GM18907 (cell line): ENCODE measurements at regions not wholly inside any gene's neighbourhood (a gene's known extent, or its start where the extent isn't known, plus 50 kb on each side); places are given as distances from the start of the nearest gene placed in this dataset.
"Not testable (repeated sequence)": the region's sequence is repeated elsewhere in the genome, so short reads cannot be mapped to it uniquely, and the experiment has no call there.

Experiments used
- ATAC-seq: cut with Tn5 transposase; IDR thresholded peaks from one replicate; pipeline ENCODE4 v1.9.1; 2021; ENCODE audit warnings: mild to moderate bottlenecking, moderate library complexity; ENCODE audit not compliant: unreplicated experiment

DNA sequence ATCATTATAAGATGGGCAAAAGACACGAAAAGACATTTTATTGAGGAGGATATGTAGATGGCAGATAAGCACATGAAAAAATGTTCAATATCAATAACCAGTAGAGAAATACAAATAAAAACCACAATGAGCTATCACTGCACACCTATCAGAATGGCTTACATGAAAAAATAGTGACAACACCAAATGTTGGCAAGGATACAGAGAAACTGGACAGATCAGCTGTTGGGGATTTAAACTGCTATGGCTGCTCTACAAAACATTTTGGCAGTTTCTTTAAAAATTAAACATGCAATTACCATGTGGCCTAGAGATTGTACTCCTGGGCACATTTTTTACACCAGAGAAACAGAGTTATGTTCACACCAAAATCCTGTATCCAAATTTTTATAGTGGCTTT lies 172.7 kb upstream of the TENT5A start:
- ATAC-seq, result no peak

DNA sequence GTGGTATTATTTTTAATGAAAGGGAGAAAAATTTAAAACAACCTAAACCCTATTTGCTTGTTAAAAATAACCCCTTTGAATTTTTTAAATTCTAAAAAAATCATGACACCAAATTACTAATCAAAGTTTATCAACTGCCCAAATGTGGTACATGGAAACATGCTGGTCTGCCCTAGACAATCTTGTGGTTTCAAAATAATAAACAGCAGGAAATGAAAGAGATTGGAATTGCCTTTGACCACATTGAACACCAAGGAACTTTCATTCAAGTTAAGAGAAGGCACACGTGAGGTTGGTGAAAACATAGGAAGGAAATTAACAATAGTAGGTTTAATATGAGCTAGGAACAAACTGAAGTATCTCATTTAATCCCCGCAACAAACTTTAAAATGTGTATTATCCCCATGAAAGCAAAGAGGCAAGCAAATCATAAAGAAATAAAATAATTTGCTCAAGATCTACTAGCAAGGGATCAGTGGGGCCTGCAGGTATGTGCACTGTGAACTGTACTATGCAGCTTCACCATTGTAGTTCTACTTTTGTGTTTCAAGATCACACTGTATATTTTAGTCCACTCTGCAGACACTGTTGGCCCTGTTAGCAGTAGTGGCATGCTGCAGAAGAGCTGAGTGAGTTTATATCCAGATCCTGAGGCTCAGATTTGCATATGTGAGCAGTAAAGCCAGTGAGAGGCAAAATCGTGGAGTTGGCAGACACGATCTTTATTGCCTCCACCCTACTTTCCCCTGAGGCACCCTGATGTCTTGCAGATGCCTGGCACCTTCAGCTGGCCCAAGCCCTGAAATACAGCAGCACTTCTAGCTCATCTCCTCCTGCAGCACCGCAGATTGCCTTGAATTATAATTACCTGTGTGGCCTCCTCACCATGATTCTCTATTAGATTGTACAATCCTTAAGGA lies 157.8 kb upstream of the TENT5A start:
- no peak for ATAC-seq

DNA sequence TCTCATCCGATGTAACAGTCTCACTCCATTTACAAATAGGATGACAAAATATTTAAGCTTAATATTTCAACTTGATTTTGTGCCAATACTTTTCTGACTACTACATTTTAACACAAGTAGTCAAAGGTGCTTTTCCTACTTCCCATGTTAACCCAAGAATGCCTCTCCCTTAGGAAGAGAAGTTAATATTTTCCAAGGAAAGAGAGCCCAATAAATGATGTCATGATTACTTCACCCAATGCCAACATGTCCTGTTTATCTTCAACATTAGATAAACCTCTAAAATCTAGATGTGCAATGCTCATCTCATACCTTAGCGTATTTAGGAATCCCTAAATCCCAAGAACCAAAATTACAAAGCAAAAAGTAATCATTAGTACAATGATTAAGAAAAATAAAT lies 156.7 kb upstream of the TENT5A start:
- no peak for ATAC-seq

DNA sequence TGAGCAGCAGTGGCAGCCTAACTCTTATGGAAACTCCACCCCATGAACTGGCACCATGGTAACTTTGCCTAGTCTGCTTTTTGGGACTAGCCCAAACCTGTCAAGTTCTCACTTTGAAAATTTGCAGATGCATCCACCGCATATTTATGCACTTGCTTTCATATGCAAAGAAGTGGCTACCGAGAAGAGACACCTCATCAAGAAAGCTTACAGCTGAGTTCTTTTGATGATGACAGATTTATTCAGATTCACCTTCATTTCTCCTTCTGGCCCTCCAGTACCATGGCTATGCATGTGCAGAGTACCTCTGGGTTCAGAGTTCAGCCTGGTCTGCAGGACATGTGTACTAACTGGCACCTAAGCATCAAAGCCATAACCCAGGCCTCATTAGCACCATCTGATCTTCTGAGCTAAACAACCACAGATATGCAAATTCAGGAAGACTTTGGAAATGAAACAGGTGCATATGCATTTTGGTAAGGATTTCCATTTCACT lies 154.3 kb upstream of the TENT5A start:
- ATAC-seq, result peak; percentile 81

DNA sequence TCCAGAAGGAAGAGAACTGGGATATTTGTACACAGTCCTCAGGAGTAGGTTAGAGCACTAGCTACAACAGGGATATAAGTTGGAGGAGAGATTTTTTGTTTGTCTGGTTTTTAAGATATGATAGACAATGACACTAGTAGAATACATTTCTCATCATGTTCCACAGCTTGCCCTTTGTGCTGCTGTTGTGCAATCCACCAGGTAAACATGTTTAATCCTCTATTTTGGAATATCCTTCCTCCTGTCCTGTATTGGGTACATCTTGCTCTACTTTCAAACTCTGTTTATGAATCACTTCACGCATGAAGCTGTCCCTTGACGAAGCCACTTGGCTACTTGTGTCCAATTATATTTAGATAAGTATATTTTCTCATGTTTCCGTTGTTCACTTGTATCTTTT lies 153.6 kb upstream of the TENT5A start:
- ATAC-seq, result no peak

DNA sequence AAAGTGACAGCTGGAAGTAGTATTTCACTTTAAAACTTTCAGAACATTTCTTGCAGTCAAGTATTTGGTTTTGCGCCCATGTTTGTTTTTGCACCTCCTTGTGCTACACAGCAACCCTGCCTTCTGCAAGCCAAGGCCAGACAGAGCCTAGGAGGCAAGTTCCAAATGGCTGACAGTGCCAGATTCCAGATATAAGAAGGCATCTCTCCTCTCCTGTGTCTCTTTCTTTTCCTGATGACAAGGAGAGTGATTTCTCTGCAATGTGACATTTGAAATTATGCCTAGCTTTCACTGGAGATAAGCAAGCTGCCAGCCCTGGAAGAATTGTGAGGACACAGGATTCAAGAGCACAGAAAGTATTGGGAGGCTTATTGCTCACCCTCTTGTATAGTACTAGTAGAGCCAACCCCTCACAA lies 149.1 kb upstream of the TENT5A start:
- no peak for ATAC-seq

DNA sequence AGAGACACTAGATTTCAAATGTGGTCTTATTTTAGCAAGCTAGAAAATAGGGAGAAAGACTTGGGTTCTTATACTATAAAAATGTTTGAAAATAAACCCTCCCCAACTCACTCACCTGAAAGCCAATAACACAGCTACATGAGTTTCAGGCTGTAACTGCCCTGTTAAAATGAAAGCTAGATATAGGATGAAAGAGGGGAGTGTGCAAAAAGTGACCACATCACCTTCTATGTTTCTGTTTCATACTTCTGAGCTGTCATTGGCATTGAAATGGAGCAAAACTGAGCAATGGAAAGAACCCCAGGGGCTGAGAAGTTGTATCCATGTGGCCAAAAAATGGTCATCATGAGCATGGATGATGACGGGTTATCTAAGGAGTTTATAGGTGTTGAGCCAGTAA lies 148.1 kb upstream of the TENT5A start:
- peak; percentile 87 for ATAC-seq

DNA sequence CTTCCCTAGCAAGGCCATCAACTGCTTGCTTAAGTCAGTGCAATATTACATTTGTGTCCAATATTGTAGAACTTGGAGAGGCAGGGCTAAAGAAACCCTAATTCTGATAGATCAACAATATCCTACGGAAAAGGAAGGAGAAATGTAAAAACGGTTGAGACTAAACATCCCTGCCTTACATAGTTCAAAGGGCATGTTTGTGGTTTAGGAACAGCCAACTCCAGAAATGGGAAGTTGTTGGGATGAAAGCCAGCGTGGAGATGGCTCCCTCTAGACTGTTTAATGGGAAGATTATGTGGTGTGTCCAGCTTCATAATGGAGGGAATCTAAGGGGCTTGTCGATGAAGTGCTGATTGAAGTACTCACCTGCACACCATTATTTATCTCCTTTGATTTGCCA lies 145.3 kb upstream of the TENT5A start:
- no peak for ATAC-seq

DNA sequence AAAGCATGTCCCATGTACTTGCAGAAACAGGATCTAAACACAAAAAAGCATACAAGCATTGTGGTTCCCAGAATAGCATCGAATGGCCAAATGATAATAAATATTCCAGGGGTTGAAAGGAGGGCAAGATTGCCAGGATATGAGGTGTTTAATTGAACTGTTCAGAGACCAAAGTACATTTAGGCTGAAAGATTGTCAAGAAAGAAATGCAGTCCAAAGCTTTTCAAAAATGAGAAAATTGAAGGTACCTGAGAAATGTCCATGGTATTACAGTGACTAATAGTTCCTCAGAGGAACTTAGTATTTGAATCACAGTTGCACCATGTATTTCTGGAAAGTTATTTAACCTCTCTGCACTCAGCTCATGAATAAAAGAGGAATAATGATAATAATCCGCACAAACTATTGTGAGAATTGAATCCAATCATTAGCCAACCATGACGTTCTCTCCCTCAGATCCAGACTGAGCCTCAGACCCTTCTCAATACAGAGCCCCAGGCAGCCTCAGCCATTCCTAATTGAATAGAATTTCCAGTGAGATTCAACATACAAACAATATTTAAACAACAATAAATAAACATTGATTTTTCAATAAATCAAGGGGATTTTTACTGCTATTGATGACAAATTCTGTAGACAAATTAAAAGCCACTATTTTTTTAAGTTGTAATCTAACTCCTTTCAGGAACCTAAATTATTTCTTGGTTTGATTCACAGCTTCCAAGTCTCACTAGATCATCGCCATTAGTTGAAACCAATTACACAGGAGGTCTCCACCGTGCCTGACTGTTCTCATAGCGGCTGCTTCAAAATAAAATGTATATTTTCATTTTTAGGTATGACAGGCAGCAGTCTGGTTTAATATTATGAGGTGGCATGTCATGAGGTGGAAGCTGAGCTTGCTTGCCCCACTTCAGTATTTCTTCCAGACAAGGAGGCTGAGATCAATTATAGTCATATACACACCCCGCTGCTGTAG lies 144.3 kb upstream of the TENT5A start:
- ATAC-seq, result no peak

DNA sequence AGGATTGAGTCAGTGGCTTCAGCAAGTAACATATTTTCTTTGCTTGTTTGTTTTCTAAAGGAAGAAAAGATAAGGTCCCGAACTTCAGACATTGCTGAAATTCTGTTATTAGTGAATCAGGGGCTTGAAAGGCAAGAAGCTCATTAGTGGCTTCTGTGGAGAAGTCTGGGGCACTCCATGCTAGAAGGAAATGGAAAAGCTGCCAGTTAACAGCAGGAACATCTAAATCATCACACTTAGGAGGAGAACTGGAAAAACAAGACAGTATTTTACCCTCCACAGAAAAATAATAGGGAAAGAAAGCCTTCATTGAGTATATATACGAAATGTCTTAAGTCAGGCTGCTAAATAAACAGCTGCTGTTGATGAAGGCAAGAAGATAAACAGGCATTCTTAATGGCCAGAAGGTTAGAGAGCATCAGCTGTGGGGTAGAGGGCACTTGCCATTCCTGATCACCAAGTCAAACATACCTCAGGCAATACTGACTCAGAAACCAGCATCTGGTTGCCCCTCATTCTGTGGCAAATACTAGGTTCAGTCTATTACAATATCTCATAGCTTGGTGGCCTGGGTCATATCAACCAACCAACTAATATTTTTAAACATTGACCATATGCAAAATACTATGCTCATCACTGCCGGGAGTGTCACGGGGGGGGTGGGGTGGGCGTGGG lies 143.2 kb upstream of the TENT5A start:
- ATAC-seq, result no peak

DNA sequence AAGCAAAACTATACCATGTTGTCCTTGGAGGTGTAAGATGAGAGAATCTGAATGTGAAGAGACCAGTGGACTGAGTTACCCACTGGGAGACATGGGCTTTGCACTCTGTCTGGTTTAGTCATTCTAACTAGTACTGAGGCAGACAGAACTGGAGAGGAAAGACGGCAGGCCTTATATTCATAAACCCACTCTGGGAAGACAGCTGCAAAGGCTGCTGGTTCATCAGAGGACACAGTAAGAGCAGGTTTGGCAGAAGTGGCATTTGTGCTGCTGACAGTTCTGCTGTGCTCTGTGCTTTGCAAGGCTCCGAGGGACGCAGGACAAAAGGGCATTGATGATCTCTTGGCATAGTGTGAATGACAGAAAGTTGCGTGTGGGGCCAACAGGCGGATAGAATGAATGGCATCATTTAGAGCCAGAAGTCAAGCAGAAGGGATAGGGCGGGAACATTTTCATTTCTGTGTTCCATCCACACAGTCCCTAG lies 142.3 kb upstream of the TENT5A start:
- ATAC-seq, result no peak

DNA sequence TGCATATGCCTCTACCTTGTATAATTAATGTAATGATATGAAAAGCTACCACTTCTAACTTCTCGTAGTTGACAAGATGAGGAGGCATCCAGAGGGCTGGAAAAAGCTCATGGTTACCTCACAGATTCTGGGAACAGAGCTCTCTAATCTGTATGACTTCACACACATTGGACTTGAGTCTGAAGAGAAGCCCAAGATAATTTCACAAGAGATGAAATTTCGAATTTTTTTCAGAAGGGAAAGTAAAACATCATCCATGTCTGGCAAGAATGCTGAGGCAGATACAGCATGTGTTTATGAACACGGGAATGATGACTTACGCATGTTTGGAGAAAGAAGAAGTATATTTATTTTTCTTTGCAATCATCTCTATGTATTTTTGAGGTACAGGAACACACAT lies 141.8 kb upstream of the TENT5A start:
- no peak for ATAC-seq

DNA sequence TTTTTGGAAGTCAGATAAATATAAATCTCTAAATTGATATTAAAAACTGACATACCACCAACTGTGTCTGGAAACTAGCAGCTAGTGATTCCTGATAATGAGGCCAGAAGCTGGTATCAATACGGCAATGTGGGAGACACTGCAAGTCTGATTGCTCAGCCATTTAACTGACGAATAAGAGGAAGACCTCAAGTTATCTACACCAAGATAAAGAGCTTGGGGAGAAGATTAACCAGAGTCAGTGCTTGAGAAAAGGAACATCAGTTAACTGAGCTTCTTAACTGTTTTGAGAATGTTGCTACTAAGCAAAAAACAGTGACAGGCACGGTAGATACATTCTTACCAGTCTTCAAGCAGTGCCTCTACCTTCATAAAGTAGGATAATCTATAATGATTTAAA lies 140.4 kb upstream of the TENT5A start:
- ATAC-seq, result no peak

DNA sequence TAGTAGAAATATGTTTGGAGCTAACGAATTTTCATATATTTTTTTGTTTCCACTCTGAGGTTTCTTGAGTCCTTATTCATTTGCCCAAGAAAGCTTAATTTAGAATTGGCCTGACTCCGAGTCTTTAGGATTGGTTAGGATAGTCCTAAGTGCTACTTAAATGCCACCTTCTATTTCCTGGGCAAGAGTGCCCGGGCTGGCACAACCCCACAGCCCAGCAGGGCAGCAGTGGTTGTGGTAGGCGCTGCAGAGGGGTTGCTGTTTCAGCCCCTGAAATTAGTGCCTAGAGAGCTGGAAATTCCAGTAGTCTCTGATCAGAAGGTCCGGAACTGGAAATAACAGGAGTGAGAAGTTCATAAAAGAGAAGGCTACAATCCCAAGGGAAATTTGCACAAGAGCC lies 139.4 kb upstream of the TENT5A start:
- no peak for ATAC-seq

DNA sequence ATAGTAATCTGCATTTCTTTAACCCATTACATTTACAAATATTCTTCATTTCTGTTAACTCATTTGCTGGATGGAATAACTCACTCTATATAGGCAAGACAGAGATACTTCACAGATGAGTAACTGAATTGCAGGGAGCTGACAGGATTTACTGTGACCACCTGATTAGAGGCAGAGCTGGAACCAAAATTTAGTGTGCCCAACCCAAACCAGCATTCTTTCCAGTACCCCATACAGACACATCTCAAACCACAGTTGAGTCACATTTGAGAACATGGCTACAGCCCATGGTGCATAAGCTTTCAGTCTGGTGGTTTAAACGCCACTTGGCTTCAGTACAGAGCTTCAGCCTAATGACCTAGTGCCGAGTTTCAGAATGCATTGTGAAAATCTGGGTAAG lies 138.4 kb upstream of the TENT5A start:
- no peak for ATAC-seq

DNA sequence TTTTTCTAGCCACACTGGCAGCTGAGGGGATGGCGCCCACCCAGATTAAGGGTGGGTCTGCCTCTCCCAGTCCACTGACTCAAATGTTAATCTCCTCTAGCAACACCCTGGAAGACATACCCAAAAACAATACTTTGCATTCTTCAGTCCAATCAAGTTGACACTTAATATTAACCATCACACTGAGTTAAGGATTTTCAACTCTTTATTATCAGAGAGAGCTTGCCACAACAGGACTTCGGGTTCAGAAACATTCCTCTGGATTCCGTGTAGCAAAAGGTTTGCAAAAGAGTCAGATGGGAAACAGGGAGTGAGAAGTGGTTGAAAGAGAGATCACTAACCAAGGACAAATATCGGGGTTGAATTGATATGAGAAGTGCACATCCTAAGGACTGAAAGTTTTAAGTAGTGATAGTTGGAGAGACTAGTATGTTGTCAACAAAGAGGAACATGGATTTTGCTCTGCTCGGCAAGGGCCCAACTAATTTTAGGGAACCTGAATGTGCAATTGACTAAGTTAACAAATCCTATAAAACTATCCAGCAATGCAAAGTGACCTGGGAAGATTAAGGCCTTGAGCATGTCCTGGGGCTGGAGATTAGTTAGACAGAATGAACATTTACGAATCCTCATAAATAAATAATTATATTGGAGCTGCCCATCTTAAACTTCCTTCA lies 137.0 kb upstream of the TENT5A start:
- no peak for ATAC-seq

DNA sequence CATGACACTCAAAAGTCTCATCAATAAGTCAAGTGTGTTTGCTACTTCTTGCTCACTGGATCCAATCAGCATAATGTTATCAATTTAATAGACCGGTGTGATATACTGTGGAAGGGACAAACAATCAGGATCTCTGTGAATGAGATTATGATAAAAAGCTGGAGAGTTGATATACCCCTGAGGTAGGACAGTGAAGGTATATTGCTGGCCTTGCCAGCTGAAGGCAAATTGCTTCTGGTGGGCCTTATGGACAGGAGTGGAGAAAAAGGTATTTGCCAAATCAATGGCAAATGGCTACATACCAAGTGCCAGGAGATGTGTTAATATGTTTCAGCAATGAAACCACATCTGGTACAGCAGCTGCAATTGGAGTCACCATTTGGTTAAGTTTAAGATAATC lies 134.4 kb upstream of the TENT5A start:
- ATAC-seq, result not testable (repeated sequence)

DNA sequence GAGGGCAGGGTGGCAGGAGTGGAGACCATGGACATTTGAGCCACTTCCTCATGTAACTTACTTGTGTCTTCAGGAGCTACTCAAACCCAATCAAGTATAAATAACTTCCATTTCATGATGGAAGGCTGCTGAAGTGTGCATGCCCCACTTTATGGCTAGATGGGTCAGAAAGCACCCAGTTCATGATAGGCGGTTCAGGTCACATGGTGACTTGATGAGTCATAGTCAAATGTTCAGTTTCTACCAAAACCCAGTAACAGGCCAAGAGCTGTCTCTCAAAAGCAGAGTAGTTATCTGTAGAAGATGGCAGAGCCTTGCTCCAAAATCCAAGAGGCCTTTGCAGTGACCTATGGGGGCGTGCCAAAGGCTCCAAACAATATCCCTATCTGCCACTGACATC lies 133.7 kb upstream of the TENT5A start:
- no peak for ATAC-seq

DNA sequence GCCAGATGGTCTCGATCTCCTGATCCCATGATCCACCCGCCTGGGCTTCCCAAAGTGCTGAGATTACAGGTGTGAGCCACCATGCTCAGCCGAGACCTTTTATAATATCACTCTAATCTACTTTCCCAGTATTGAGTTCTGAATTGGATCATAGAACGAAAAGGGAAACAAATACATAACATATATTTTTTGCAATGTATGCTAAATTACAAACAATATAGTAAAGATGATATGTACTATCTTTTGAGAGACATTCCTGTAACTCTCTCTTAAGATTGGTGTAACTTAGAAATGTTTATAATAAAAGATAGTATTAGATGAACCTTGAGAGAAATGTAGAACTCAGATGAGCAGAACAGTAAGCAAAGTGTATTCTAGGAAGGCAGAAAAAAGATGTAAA lies 129.2 kb upstream of the TENT5A start:
- no peak for ATAC-seq

DNA sequence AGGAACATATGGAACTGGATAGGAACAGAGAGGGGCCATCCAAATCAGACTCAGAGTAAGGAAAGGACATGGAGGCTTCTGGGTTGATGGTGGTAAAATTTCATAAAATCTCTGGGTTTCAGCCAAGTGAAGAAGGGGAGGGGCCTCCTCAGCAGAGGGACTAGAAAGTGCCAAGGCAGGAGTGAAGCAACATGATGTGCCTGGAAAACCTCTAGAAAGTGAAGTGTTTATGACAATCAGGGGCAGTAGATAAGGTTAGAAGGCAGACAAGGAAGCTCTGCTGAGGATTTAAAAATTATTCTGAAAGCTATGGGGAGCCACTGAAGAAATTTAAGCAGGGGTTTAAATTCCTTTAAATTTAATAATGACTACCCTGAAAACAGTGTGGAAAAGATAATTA lies 126.0 kb upstream of the TENT5A start:
- no peak for ATAC-seq
